Liver (tissue), 7 donors: ENCODE measurements at regions not wholly inside any gene's neighbourhood (a gene's known extent, or its start where the extent isn't known, plus 50 kb on each side); places are given as distances from the start of the nearest gene placed in this dataset.

ENCODE experiments used
- DNase-seq: peaks from one replicate; pipeline ENCODE4 v3.0.0-alpha.2; 2017; ENCODE audit warnings: low spot score
- H3K27ac ChIP-seq, 2 donors: one replicate each; pipeline ENCODE4 v1.7.0; 2013; ENCODE audit warnings: inconsistent platforms in 2 of 2, low read length in 2 of 2, control low read depth in 1 of 2, low read depth in 1 of 2, mild to moderate bottlenecking in 1 of 2
- H3K27me3 ChIP-seq, 4 donors: one replicate each; pipeline versions ENCODE4 v1.6.1 to v1.7.0; 2013; ENCODE audit warnings: low read length in 3 of 4, inconsistent platforms in 1 of 4, mild to moderate bottlenecking in 1 of 4, moderate library complexity in 1 of 4; ENCODE audit not compliant: control insufficient read depth in 4 of 4, insufficient read depth in 4 of 4
- H3K36me3 ChIP-seq, 4 donors: one replicate each; pipeline versions ENCODE4 v1.6.1 to v1.7.0; 2013; ENCODE audit warnings: low read length in 3 of 4, mild to moderate bottlenecking in 3 of 4, low read depth in 1 of 4, moderate library complexity in 1 of 4; ENCODE audit not compliant: control insufficient read depth in 4 of 4, insufficient read depth in 3 of 4
- H3K4me1 ChIP-seq, 4 donors: one replicate each; pipeline versions ENCODE4 v1.6.1 to v1.7.0; 2013; ENCODE audit warnings: low read length in 3 of 4, mild to moderate bottlenecking in 3 of 4, moderate library complexity in 1 of 4; ENCODE audit not compliant: control insufficient read depth in 4 of 4, insufficient read depth in 4 of 4
- H3K4me3 ChIP-seq, 3 donors: one replicate each; pipeline versions ENCODE4 v1.6.1 to v1.7.0; 2013; ENCODE audit warnings: low read length in 3 of 3, control low read depth in 1 of 3, low read depth in 1 of 3, mild to moderate bottlenecking in 1 of 3
- H3K9ac ChIP-seq, 2 donors: one replicate each; pipeline ENCODE4 v1.7.0; 2013; ENCODE audit warnings: low read length in 2 of 2, mild to moderate bottlenecking in 2 of 2, moderate library complexity in 2 of 2, control low read depth in 1 of 2, low read depth in 1 of 2
- H3K9me3 ChIP-seq, 4 donors: one replicate each; pipeline versions ENCODE4 v1.6.1 to v1.7.0; 2013; ENCODE audit warnings: low read length in 3 of 4; ENCODE audit not compliant: control insufficient read depth in 4 of 4
- ATF3 ChIP-seq: IDR thresholded peaks from 2 replicates; pipeline ENCODE4 v1.6.1; 2016; ENCODE audit warnings: antibody characterized with exemption
- EGR1 ChIP-seq, 2 donors: IDR thresholded peaks; 2 replicates each; pipeline ENCODE4 v1.6.1; 2016 to 2018; ENCODE audit warnings: antibody characterized with exemption in 2 of 2, low read depth in 2 of 2
- FOXA1 ChIP-seq: IDR thresholded peaks from 2 replicates; pipeline ENCODE4 v1.6.1; 2016; ENCODE audit warnings: antibody characterized with exemption
- GABPA ChIP-seq, 2 donors: IDR thresholded peaks in 1 of 2; conservative IDR thresholded peaks in 1 of 2; 2 replicates each; pipeline ENCODE4 v1.6.1; 2016; ENCODE audit warnings: antibody characterized with exemption in 2 of 2, mild to moderate bottlenecking in 1 of 2, moderate library complexity in 1 of 2
- HNF4A ChIP-seq, 2 donors: conservative IDR thresholded peaks; 2 replicates each; pipeline ENCODE4 v1.6.1; 2016; ENCODE audit warnings: antibody characterized with exemption in 2 of 2, mild to moderate bottlenecking in 2 of 2
- HNF4G ChIP-seq: IDR thresholded peaks from 2 replicates; pipeline ENCODE4 v1.6.1; 2016; ENCODE audit warnings: antibody characterized with exemption
- JUND ChIP-seq, 2 donors: IDR thresholded peaks; 2 replicates each; pipeline ENCODE4 v1.6.1; 2016; ENCODE audit warnings: antibody characterized with exemption in 2 of 2
- REST ChIP-seq: IDR thresholded peaks from 2 replicates; pipeline ENCODE4 v1.6.1; 2016; ENCODE audit warnings: antibody characterized with exemption, mild to moderate bottlenecking
- RXRA ChIP-seq, 2 donors: IDR thresholded peaks; 2 replicates each; pipeline ENCODE4 v1.6.1; 2017 to 2018; ENCODE audit warnings: antibody characterized with exemption in 2 of 2, mild to moderate bottlenecking in 1 of 2
- SP1 ChIP-seq: IDR thresholded peaks from 2 replicates; pipeline ENCODE4 v1.6.1; 2018; ENCODE audit warnings: antibody characterized with exemption, mild to moderate bottlenecking
- ZBTB33 ChIP-seq: IDR thresholded peaks from 2 replicates; pipeline ENCODE4 v1.6.1; 2016; ENCODE audit warnings: antibody characterized with exemption
- WGBS: extraction: QIAGEN DNeasy Blood & Tissue Kit; methylation state at CpG from one replicate; pipeline ENCODE4 v1.1.7; 2013; 5-methylcytosine and 5-hydroxymethylcytosine counted together
- TF ChIP-seq, protein P1 (sequence below): IDR thresholded peaks from 2 replicates; pipeline ENCODE4 v1.6.1; 2016; ENCODE audit warnings: antibody characterized with exemption
- donor health status: healthy.
- donor health status: healthy.
- donor health status: healthy.
- donor health status: healthy.

DNA sequence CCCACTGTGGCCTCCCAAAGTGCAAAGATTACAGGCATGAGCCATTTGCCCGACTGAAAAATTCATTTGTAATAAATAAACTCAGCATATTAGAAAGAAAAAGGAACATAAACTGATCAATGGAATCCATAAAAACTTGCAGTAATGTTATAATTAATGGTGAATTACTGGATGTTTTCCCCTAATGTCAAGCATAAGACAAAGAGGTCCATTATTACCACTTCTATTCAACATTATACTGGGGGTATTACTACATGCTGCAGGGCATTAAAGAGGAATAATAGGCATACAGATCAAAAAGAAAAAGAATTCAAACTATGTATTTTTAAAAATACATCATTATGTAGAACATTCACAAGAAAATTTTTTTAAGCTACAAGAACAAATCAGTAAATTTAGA is 926.8 kb downstream of the LRFN5 start (continued):
- TF ChIP-seq ZBTB33 (no peak), HNF4G (no peak), GABPA (IDR thresholded peaks at IDR 0.05 in 1 of 2, conservative IDR thresholded peaks at IDR 0.05 in 1 of 2) (no peak), ATF3 (no peak)
- TF ChIP-seq, protein P1, sequence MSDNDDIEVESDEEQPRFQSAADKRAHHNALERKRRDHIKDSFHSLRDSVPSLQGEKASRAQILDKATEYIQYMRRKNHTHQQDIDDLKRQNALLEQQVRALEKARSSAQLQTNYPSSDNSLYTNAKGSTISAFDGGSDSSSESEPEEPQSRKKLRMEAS, result no peak

- 76% methylated on average over 2 of the region's 2 CpGs for WGBS
- Histone ChIP-seq H3K9me3 (no peaks in the 10 kb centered on the region), H3K9ac (no peak overlapping the region), H3K4me1 (no peaks in the 10 kb centered on the region), H3K36me3 (no peaks in the 10 kb centered on the region), H3K27me3 (no peaks in the 10 kb centered on the region), H3K27ac (no peak overlapping the region), H3K4me3 (no peak overlapping the region)
- TF ChIP-seq GABPA (IDR thresholded peaks at IDR 0.05 in 1 of 2, conservative IDR thresholded peaks at IDR 0.05 in 1 of 2) (no peak), HNF4G (no peak), FOXA1 (no peak), HNF4A (conservative IDR thresholded peaks at IDR 0.05) (no peak), JUND (IDR thresholded peaks at IDR 0.05) (no peak), REST (no peak), EGR1 (IDR thresholded peaks at IDR 0.05; ENCODE audit: low read depth in 2 of 2) (no peak)
- no peak for DNase-seq
Measured at GRCh38 chr14:42532194-42532593, 925.5 kb downstream of the LRFN5 start.

DNA sequence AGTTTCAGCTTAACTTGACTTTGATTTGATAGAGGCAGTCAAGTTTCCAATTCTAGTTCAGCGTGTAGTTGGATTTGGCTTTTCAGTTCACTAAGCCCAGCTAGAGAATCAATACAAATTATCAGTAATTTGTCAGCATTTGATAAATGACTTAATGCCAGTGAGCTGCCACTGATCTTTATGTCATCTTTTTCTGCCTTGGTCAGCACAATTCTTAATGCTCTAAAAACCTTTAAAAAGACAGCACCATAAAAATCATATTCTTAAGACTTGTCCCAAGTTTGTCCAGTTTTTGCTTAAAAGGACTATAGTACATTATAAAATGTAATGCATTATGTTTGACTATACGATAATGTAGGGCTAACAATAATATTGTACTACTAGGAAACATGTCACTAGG is 920.5 kb downstream of the LRFN5 start:
- Histone ChIP-seq H3K27ac (no peak overlapping the region), H3K4me1 (no peaks in the 10 kb centered on the region), H3K27me3 (no peaks in the 10 kb centered on the region), H3K9ac (no peak overlapping the region), H3K9me3 (no peaks in the 10 kb centered on the region), H3K36me3 (no peaks in the 10 kb centered on the region), H3K4me3 (no peak overlapping the region)
- DNase-seq, result no peak
- 80% methylated on average over 2 of the region's 2 CpGs for WGBS
- TF ChIP-seq FOXA1, result no peak

DNA sequence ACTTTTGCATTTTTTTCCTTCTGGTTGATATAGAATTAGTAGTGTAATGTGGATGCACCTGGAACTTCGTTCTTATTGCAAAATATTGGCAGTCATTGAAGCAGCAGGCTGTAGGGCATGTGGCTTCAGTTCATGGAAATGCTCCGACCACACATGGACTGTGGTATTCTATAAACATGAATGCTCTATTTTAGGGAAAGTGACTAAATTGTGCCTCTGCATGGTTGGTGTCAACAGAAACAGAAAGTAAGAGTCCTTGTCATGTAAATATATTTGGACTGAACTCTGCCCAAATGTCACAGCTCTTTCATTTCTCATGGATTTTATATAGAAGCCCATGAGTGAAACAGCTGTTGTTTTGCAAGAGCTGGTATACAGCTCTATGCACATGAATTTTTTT is 917.0 kb downstream of the LRFN5 start:
- H3K27me3 ChIP-seq, result no peaks in the 10 kb centered on the region
- H3K4me3 ChIP-seq, result peak overlapping the region in 1 of 3 donors; percentile 1
- H3K9ac ChIP-seq, result no peak overlapping the region
- H3K9me3 ChIP-seq, result no peaks in the 10 kb centered on the region
- TF ChIP-seq RXRA (IDR thresholded peaks at IDR 0.05) (peak in 1 of 2 donors; percentile 18), HNF4A (conservative IDR thresholded peaks at IDR 0.05) (peak in 1 of 2 donors; percentile 30), SP1 (no peak), JUND (IDR thresholded peaks at IDR 0.05) (peak in 1 of 2 donors; percentile 50)
- H3K27ac ChIP-seq, result no peak overlapping the region
- WGBS, result 27% methylated on average over 2 of the region's 2 CpGs
- no peaks in the 10 kb centered on the region for H3K4me1 ChIP-seq
- H3K36me3 ChIP-seq, result no peaks in the 10 kb centered on the region
- no peak for DNase-seq
